H1 (cell line): ENCODE measurements at regions not wholly inside any gene's neighbourhood (a gene's known extent, or its start where the extent isn't known, plus 50 kb on each side); places are given as distances from the start of the nearest gene placed in this dataset.

Experiments
- BRCA1 ChIP-seq: IDR thresholded peaks from 2 replicates; pipeline ENCODE4 v1.6.1; 2012; ENCODE audit warnings: low read depth, low read length, improper control_type of control experiment
- EGR1 ChIP-seq: IDR thresholded peaks from 2 replicates; pipeline ENCODE4 v1.6.1; 2011; ENCODE audit warnings: low read depth, low read length, borderline replicate concordance
- JUND ChIP-seq: IDR thresholded peaks from 2 replicates; pipeline ENCODE4 v1.6.1; 2011; ENCODE audit warnings: mild to moderate bottlenecking, improper control_type of control experiment, low read length
- NANOG ChIP-seq: IDR thresholded peaks from 2 replicates; pipeline ENCODE4 v1.6.1; 2011; ENCODE audit warnings: low read length, low read depth, mild to moderate bottlenecking, inconsistent platforms; ENCODE audit not compliant: insufficient read depth, poor library complexity, severe bottlenecking
- SUZ12 ChIP-seq: fragments of 200-600 bp; sonication (generic); IDR thresholded peaks from 2 replicates; pipeline ENCODE4 v1.6.1; 2012; ENCODE audit warnings: mild to moderate bottlenecking, inconsistent platforms, low read length, moderate library complexity, mixed read lengths
- TF ChIP-seq, protein P1 (sequence below), 3 experiments: IDR thresholded peaks; 1 replicate in 2 of 3; 2 replicates in 1 of 3; pipeline versions ENCODE4 v1.5.1 to v1.6.1; 2011; ENCODE audit warnings: low read length in 3 of 3, mild to moderate bottlenecking in 3 of 3, inconsistent platforms in 2 of 3, low read depth in 1 of 3, moderate library complexity in 1 of 3; ENCODE audit not compliant: insufficient read depth in 1 of 3; ENCODE audit errors: control extremely low read depth in 1 of 3

DNA sequence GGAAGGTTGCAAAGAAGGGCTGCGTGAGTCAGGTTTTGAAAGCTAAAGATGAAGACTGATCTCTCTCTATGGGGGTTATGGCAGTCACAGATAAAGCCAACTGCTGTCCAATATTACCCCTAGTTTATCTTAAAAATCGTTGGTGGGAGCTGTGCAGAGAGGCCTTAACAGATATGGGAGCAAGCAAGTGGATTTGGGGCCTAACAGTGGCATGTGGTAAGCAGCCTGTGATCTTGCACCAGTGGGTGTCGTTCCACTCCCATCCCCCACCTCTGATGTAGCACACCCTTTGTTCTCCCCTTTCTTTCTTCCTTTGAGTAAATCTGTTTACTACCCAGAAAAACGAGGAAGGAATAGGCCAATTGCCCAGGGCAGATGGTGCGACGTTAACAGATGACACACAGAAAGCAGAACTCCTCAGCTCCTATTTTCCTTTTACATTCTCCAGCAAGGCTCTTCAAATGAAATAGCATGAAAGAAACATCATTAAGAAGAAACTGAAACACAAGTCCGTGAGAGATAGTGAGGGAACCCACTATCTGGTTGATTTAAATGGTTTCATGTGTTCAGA lies 274.1 kb upstream of the CITED2 start (continued):
- TF ChIP-seq, protein P1, sequence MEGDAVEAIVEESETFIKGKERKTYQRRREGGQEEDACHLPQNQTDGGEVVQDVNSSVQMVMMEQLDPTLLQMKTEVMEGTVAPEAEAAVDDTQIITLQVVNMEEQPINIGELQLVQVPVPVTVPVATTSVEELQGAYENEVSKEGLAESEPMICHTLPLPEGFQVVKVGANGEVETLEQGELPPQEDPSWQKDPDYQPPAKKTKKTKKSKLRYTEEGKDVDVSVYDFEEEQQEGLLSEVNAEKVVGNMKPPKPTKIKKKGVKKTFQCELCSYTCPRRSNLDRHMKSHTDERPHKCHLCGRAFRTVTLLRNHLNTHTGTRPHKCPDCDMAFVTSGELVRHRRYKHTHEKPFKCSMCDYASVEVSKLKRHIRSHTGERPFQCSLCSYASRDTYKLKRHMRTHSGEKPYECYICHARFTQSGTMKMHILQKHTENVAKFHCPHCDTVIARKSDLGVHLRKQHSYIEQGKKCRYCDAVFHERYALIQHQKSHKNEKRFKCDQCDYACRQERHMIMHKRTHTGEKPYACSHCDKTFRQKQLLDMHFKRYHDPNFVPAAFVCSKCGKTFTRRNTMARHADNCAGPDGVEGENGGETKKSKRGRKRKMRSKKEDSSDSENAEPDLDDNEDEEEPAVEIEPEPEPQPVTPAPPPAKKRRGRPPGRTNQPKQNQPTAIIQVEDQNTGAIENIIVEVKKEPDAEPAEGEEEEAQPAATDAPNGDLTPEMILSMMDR (IDR thresholded peaks at IDR 0.05; ENCODE audit: control extremely low read depth in 1 of 3, insufficient read depth in 1 of 3, low read depth in 1 of 3, low read length in 3 of 3), result no peak
- no peak for TF ChIP-seq NANOG
- TF ChIP-seq SUZ12, result no peak
- TF ChIP-seq BRCA1, result no peak
- TF ChIP-seq JUND, result no peak
- TF ChIP-seq EGR1, result no peak
